Left renal pelvis (tissue), 4 donors: ENCODE measurements at regions not wholly inside any gene's neighbourhood (a gene's known extent, or its start where the extent isn't known, plus 50 kb on each side); places are given as distances from the start of the nearest gene placed in this dataset.
"Not testable (repeated sequence)": the region's sequence is repeated elsewhere in the genome, so short reads cannot be mapped to it uniquely, and the experiment has no call there.

Source experiments
- DNase-seq, 4 donors: peaks; one replicate each; pipeline ENCODE4 v3.0.0-alpha.2; 2013; ENCODE audit warnings: low read depth in 4 of 4, low spot score in 3 of 4

- DNase-seq: no peak
Observed at GRCh38 chr1:195851804-195852203, 756.4 kb downstream of the KCNT2 start.

DNA sequence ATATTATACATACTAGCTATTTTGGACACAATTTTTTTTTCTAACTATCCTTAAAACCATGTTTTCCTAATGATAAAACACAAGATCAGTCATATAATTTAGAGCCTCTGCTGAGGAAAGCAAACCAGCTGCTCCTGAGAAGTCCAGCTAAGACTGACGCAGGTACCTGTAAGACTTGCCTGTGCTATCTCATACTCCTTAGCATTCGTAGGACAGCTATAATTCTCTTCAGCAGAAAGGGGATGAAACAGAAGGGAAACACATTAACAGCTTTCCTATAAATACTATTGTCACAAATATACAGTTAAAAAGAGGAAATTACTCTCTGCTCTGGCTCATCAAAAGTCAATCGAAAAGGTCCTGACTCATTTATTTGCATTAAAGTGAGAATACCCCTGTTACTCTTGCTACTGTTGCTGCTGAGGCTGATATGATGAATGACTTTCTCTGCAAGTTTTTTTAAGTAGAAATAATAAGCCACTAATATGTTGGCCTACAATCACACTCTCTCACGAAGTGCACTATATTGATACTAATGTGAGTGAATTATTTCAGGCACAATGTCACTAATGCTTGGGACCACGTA, 757.1 kb downstream of the KCNT2 start:
- no peak for DNase-seq

GRCh38 chr1:195849180-195849579, 759.1 kb downstream of the KCNT2 start:
- no peak for DNase-seq

DNA sequence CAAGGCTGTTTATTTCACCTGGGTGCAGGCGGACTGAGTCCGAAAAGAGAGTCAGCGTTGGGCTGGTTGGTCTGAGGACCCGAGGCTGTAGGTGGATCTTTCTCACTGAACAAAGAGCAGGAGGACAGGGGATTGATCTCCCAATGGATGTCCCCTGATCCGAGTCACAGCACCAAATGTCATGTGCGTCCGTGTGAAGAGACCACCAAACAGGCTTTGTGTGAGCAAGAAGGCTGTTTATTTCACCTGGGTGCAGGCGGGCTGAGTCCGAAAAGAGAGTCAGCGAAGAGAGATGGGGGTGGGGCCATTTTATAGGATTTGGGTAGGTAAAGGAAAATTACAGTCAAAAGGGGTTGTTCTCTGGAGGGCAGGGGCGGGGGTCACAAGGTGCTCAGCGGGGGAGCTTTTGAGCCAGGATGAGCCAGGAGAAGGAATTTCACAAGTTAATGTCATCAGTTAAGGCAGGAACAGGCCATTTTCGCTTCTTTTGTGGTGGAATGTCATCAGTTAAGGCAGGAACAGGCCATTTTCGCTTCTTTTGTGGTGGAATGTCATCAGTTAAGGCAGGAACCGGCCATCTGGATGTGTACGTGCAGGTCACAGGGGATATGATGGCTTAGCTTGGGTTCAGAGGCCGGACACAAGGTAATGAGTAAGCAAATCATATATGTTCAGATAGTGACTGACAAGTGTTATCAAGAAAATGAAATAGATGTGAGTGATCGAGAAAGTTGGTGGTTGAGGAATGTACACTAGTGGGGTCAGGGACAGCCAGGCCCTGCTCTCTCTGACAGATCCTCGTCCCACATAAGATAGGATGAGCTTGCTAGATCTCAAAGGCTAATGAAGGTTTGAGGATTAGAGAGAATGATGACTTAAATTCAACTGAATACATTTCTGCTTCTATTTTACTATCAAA, 760.0 kb downstream of the KCNT2 start:
- DNase-seq: not testable (repeated sequence)

DNA sequence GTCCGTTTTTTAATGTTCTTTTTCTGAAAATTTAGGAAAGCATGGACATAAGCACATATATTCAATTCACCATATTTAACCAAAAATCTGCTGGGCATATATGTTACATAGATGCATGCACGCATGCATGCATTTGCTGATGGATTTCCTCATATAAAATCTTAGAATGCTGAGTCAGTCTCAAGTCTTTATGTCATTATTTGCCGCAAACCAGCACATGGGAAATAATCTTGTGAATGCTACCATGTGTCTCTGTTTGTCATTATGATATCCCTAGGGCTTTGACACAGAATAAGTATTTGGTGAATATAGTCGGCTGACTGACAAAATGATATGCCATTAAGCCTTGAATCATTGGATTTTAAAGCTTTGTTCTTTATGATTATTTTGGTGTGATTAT, 776.5 kb downstream of the KCNT2 start:
- DNase-seq: no peak

GRCh38 chr1:195828325-195828724, 779.9 kb downstream of the KCNT2 start:
- DNase-seq: no peak

DNA sequence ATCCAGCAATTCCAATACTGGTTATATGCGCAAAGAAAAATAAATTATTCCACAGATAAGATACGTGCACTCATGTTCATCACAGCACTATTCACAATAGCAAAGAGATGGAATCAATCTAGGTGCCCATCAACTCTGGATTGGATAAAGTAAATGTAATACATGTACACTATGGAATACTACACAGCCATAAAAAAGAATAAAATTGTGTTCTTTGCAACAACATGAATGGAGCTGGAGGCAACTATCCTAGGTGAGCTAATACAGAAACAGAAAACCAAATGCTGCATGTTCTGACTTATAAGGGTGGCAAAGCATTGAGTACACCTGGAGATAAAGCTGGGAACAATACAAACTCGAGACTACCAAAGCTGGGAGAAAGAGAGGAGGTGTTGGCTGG, 787.3 kb downstream of the KCNT2 start:
- no peak for DNase-seq

DNA sequence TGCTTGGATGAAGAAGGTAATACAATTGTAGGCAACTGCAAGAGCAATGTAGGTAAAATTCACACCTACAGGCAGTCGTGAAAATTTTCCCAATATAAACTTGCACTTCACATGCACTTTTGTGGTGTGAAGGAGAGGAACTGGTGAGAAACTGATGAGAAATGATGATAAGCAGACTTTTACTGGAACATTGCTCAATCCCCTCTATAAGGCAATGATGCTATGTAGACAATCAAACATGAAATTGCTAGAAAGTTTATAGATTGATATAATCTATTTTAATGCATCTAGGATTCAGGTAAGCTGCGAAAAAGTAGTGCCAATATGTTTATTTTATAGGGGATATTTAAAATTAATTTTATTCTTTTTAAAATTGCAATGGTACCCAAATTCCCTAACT, 802.2 kb downstream of the KCNT2 start:
- no peak for DNase-seq

DNA sequence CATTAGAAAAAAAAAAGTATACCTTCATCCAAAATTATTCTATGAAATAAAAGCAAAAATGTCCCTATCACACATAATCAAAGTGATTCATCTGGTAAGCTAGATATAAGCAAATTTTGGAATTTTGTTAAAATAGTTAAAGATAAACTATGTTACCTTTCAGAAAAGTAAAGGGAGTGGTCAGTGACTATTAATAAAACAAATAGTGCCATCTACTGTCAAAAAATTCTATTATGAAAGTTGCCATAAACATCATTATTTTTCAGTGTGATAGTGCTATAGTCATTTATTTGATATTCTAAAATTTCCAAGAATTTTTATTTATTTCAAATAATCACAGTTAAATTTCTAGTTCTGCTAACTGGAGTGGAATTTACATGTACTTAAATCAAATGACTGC, 803.7 kb downstream of the KCNT2 start:
- no peak for DNase-seq

DNA sequence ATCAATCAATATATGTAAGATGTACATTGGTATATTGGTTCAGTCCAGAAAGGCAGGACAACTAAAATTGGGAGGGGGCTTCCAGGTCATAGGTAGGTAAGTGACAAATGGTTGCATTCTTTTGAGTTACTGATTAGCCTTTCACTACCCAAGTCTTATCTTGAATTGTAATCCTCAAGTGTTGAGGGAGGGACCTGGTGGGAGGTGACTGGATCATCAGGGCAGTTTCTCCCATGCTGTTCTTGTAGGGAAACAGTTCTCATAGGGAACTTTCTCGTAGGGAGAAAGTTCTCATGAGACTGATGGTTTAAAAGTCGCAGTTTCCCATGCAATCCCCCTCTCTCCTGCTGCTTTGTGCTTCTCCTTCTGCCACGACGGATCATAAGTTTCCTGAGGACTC, 809.2 kb downstream of the KCNT2 start:
- DNase-seq: no peak

- DNase-seq: no peak
Observed at GRCh38 chr1:195794225-195794624, 814.0 kb downstream of the KCNT2 start.

- no peak for DNase-seq
Observed at GRCh38 chr1:195791796-195792195, 816.4 kb downstream of the KCNT2 start.

GRCh38 chr1:195790514-195791168, 817.6 kb downstream of the KCNT2 start:
- no peak for DNase-seq

DNA sequence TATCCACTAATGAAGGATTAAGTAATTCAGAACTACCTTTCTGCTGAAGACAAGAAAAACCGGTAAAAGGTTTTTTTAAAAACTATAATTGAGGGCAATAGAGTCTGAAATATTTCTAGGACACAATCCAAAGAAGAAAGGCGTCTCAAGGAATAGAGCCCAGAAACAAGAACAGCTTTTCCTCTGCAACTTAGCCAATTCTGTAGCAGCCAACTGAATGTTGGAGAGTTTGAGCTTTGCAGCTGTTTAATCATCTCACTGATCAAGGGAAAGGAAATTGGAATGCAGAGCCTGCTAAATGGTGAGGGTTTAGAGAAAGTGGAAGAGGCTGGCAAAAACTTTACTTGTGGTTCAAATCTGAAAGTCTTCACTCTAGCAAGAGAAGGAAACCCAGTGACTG, 818.9 kb downstream of the KCNT2 start:
- DNase-seq: no peak

- DNase-seq: no peak
Observed at GRCh38 chr1:195788721-195789120, 819.5 kb downstream of the KCNT2 start.

DNA sequence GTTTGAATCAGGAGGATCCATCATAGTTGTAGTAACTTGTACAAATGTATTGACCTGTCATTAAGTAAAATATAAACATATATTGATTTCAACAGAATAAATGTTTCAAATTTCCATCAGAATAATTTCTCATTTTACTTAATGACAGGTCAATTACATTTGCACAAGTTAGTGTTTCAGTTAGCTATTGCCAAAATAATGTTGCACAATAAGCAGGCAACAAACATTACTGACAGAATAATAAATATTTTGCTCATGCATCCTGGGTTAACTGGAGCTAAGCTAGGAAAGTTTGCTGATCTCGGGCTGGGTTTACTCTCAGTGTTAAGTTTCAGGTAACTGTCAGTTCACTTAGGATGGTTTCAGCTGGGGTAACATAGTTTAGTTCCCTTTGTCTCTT, 822.4 kb downstream of the KCNT2 start:
- DNase-seq: no peak

DNA sequence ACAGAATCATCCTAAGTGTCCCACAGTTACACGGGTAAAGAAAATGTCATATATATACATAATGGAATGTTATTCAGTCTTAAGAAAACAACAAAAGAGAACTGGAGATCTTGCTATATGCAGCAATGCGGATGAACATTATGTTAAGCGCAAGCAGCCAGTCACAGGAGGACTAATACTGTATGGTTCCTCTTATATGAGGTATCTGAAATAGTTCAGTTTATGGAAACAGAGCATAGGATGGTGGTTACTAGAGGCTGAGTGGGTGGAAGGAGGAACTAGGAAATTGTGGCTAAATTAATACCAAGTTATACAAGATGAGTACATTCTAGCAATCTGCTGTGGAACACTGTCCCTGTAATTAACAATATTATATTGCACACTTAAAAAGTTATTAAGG, 834.3 kb downstream of the KCNT2 start:
- no peak for DNase-seq

- no peak for DNase-seq
Observed at GRCh38 chr1:195769461-195769860, 838.8 kb downstream of the KCNT2 start.

- no peak for DNase-seq
Observed at GRCh38 chr1:195768936-195769335, 839.3 kb downstream of the KCNT2 start.

DNA sequence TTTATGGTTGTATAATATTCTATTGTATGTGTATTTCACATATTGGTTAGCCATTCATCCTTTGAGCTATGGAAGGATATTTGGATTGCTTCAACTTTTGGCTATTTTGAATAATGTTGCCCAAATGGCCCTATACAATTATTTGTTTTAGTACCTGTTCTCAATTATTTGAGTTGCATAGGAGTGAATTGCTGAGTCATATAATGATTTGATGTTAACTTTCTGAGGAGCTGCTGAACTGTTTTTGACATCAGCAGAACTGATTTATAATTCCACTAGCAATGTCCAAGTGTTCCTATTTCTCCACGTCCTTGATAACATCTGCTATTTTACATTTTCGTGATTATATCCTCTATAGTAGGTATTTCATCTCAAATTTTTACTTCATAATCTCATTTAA, 839.9 kb downstream of the KCNT2 start:
- DNase-seq: no peak

- DNase-seq: no peak
Observed at GRCh38 chr1:195766709-195767108, 841.5 kb downstream of the KCNT2 start.

- no peak for DNase-seq
Observed at GRCh38 chr1:195765099-195765498, 843.1 kb downstream of the KCNT2 start.
